ENCODE measurements at regions not wholly inside any gene's neighbourhood (a gene's known extent, or its start where the extent isn't known, plus 50 kb on each side); places are given as distances from the start of the nearest gene placed in this dataset.

DNA sequence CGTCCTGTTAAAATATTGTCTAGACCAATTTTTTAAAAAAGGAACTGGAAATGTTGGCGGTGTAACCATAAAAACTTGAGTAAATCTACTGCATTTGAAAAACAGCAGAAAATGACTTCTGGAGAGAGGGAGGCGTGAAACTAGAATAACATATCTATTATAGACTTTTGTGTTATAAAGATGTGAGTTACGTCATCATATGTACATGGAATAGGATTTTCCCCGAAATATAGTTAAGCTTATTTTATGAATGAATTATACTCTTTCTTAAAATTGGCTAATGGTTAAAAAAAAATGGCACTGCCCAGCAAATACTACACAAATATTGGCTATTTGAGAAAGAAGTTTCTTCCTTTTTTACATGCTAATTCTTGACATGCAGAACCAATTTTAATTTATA, 147.1 kb upstream of the TEX13C start:
- H4K20me1 ChIP-seq (ENCODE audit: insufficient read depth), result no peaks in the 10 kb centered on the region
- no peak overlapping the region for H3K9ac ChIP-seq
- H3K36me3 ChIP-seq (ENCODE audit: low read depth), result no peaks in the 10 kb centered on the region
- no peaks in the 10 kb centered on the region for H3K27me3 ChIP-seq (replicated peaks; ENCODE audit: insufficient read depth)
- DNase-seq, result no peak
- H3K79me2 ChIP-seq (ENCODE audit: insufficient read depth), result no peaks in the 10 kb centered on the region
- no peak overlapping the region for H3K27ac ChIP-seq
- no peaks in the 10 kb centered on the region for H3K9me3 ChIP-seq (ENCODE audit: low read depth)
- TF ChIP-seq EZH2 (IDR thresholded peaks at IDR 0.05; ENCODE audit: insufficient read depth, poor library complexity, severe bottlenecking), result no peak
- TF ChIP-seq EZH2phosphoT487 (IDR thresholded peaks at IDR 0.05; ENCODE audit: insufficient read depth, low read depth), result no peak
- H3K4me2 ChIP-seq (ENCODE audit: unreplicated experiment), result no peak overlapping the region
- in situ Hi-C loops (cut with MboI), result no loop called here
- no peak overlapping the region for H3K4me3 ChIP-seq
- no peak overlapping the region for H2AFZ ChIP-seq
- no peaks in the 10 kb centered on the region for H3K4me1 ChIP-seq (ENCODE audit: insufficient read depth)
- no peaks in the 10 kb centered on the region for H3F3A ChIP-seq (ENCODE audit: insufficient read depth)
- WGBS, 2 experiments (ENCODE audit: low coverage in 1 of 2, low lambda C conversion rate in 2 of 2, missing lambda C conversion rate in 2 of 2), result 29 to 46% methylated on average over 5 of the region's 5 CpGs
- H3K9me2 ChIP-seq (ENCODE audit: insufficient read depth), result no peaks in the 10 kb centered on the region

DNA sequence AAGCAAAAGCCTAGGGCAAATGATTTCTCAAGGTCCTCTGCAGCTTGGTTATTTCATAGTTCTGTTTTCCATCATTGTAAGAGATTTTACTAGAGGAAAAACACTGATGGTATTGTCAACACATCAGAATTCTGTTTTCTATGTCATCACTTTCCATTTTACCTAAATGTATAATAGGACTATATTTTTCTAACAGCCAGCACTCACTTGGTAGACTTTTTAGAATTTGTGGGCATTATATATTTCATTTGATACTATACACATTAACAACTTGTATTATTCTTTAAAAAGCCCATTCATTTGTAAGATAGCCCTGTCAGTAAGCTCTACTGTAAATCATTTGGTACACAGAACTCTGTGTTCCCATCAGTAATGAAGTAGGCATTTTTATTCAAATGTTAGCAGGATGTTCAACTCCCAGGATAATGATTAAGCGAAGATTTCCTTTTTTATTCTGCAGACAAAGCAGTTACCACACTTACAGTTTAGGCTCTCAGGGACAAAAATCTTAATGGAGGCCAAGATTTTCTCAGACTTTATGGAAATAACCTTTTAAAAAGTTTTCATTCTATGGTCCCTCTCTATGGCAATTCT, 143.6 kb upstream of the TEX13C start:
- Histone ChIP-seq H2AFZ (no peak overlapping the region), H3K9me3 (ENCODE audit: low read depth) (no peaks in the 10 kb centered on the region), H3K9ac (no peak overlapping the region), H3K27me3 (replicated peaks; ENCODE audit: insufficient read depth) (no peaks in the 10 kb centered on the region), H3K4me3 (no peak overlapping the region), H3K36me3 (ENCODE audit: low read depth) (no peaks in the 10 kb centered on the region), H3K79me2 (ENCODE audit: insufficient read depth) (no peaks in the 10 kb centered on the region), H3K4me1 (ENCODE audit: insufficient read depth) (no peaks in the 10 kb centered on the region), H4K20me1 (ENCODE audit: insufficient read depth) (no peaks in the 10 kb centered on the region), H3K4me2 (ENCODE audit: unreplicated experiment) (no peak overlapping the region), H3F3A (ENCODE audit: insufficient read depth) (no peaks in the 10 kb centered on the region), H3K9me2 (ENCODE audit: insufficient read depth) (no peaks in the 10 kb centered on the region), H3K27ac (no peak overlapping the region)
- WGBS, 2 experiments (ENCODE audit: low coverage in 1 of 2, low lambda C conversion rate in 2 of 2, missing lambda C conversion rate in 2 of 2), result 0% methylated on average over 1 of the region's 1 CpG
- no peak for TF ChIP-seq EZH2phosphoT487 (IDR thresholded peaks at IDR 0.05; ENCODE audit: insufficient read depth, low read depth)
- TF ChIP-seq EZH2 (IDR thresholded peaks at IDR 0.05; ENCODE audit: insufficient read depth, poor library complexity, severe bottlenecking), result no peak
- in situ Hi-C loops (cut with MboI), result no loop called here
- no peak for DNase-seq

DNA sequence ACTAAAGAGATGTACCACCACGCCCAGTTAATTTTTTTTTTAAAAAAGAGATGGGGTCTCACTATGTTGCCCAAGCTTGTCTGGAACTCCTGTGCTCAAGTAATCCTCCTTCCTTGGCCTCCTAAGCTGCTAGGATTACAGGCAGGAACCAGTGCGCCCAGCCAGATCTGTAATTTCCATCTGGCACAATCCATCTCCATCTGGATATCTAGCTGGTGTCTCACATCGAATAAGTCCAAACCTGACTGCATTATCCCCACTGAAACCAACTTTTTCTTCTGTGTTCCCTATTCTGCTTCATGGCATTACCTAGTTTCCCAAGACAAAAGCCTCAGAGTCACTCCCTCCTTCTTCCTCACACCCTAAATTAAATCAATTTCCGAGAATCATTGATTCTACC, 125.8 kb upstream of the TEX13C start:
- no peak for TF ChIP-seq EZH2 (IDR thresholded peaks at IDR 0.05; ENCODE audit: insufficient read depth, poor library complexity, severe bottlenecking)
- no peak for TF ChIP-seq EZH2phosphoT487 (IDR thresholded peaks at IDR 0.05; ENCODE audit: insufficient read depth, low read depth)
- H3K79me2 ChIP-seq (ENCODE audit: insufficient read depth), result no peaks in the 10 kb centered on the region
- H3K27ac ChIP-seq, result no peak overlapping the region
- in situ Hi-C loops (cut with MboI), result no loop called here
- no peaks in the 10 kb centered on the region for H3F3A ChIP-seq (ENCODE audit: insufficient read depth)
- no peaks in the 10 kb centered on the region for H4K20me1 ChIP-seq (ENCODE audit: insufficient read depth)
- H3K4me2 ChIP-seq (ENCODE audit: unreplicated experiment), result no peak overlapping the region
- no peak overlapping the region for H3K4me3 ChIP-seq
- no peak overlapping the region for H2AFZ ChIP-seq
- WGBS, 2 experiments (ENCODE audit: low coverage in 1 of 2, low lambda C conversion rate in 2 of 2, missing lambda C conversion rate in 2 of 2), result 32 to 40% methylated on average over 4 of the region's 4 CpGs
- H3K36me3 ChIP-seq (ENCODE audit: low read depth), result no peaks in the 10 kb centered on the region
- no peaks in the 10 kb centered on the region for H3K9me3 ChIP-seq (ENCODE audit: low read depth)
- no peaks in the 10 kb centered on the region for H3K27me3 ChIP-seq (replicated peaks; ENCODE audit: insufficient read depth)
- DNase-seq, result no peak
- no peaks in the 10 kb centered on the region for H3K4me1 ChIP-seq (ENCODE audit: insufficient read depth)
- H3K9ac ChIP-seq, result no peak overlapping the region
- no peaks in the 10 kb centered on the region for H3K9me2 ChIP-seq (ENCODE audit: insufficient read depth)

DNA sequence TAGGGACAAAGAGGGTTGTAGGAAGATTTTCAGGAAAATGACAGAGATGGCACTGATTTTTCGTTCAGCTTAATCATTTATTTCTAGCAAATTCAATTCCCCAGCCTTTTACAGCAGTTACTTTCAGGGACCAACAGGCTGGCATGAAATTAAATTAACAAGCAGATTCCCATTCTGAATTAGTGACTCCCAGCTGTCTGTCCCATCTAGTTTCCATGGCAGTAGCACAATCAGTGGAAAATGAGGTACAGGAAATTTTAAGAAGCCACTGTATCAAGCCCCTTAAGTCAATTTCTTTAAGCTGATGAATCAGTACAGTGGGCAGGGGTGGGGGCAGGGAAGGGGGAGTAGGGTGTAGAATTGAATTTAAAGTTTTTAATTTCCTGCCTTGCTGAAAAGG, 121.1 kb upstream of the TEX13C start:
- Histone ChIP-seq H2AFZ (no peak overlapping the region), H4K20me1 (ENCODE audit: insufficient read depth) (no peaks in the 10 kb centered on the region), H3K4me2 (ENCODE audit: unreplicated experiment) (no peak overlapping the region), H3K4me1 (ENCODE audit: insufficient read depth) (no peaks in the 10 kb centered on the region), H3F3A (ENCODE audit: insufficient read depth) (no peaks in the 10 kb centered on the region), H3K27me3 (replicated peaks; ENCODE audit: insufficient read depth) (peaks cover 6% of the 10 kb centered on the region), H3K36me3 (ENCODE audit: low read depth) (no peaks in the 10 kb centered on the region), H3K27ac (no peak overlapping the region), H3K9ac (no peak overlapping the region), H3K9me3 (ENCODE audit: low read depth) (no peaks in the 10 kb centered on the region), H3K79me2 (ENCODE audit: insufficient read depth) (no peaks in the 10 kb centered on the region), H3K9me2 (ENCODE audit: insufficient read depth) (no peaks in the 10 kb centered on the region), H3K4me3 (no peak overlapping the region)
- in situ Hi-C loops (cut with MboI), result no loop called here
- TF ChIP-seq EZH2 (IDR thresholded peaks at IDR 0.05; ENCODE audit: insufficient read depth, poor library complexity, severe bottlenecking) (no peak), EZH2phosphoT487 (IDR thresholded peaks at IDR 0.05; ENCODE audit: insufficient read depth, low read depth) (no peak)
- 0 to 38% methylated on average over 1 of the region's 1 CpG for WGBS, 2 experiments (ENCODE audit: low coverage in 1 of 2, low lambda C conversion rate in 2 of 2, missing lambda C conversion rate in 2 of 2)
- DNase-seq, result no peak
